ENCODE measurements at regions not wholly inside any gene's neighbourhood (a gene's known extent, or its start where the extent isn't known, plus 50 kb on each side); places are given as distances from the start of the nearest gene placed in this dataset.

DNA sequence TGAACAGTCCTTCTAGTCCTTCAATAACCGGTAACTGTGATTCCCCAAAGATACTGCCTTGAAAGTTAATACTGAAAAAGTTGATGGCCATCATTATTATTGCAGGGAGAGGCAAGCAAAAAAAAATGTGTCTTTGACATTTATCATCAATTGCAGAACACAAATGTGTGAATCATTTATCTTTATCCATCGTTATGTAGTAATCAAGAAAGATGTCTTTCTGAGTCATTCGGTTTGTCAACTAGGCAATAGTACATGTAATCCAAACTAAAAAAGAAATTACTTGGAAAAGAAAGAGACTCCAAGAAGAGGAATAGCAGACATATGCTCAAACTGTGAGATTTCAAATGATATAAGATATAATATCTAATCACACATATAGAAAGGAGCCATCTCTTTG is 473.0 kb downstream of the CETN3 start:
- DNase-seq (ENCODE audit: low read depth in 2 of 3, low spot score in 2 of 3): no peak

GRCh38 chr5:89934069-89934468 is 475.5 kb downstream of the CETN3 start:
- no peak for DNase-seq (ENCODE audit: low read depth in 2 of 3, low spot score in 2 of 3)

DNA sequence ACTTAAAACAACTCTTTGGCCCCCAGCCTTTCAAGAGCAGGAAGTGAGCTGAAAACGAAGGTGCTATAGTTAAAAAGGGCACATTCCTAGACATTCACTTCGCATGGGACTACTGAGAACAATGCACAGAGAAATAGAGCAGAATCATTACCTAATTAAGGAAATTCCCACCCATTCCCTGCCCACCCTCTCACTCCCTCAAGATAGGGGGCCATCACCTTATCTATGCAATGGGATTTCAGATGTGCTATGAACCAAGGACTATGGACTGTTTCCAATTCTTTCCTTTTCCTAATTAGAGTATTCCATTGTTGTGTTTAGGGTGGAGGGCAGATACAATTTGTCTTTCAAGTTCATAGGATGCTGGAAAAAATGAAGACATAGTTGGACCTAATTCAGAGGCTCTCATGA is 476.8 kb downstream of the CETN3 start:
- no peak for DNase-seq (ENCODE audit: low read depth in 2 of 3, low spot score in 2 of 3)

GRCh38 chr5:89930591-89931392 is 478.8 kb downstream of the CETN3 start:
- no peak for DNase-seq (ENCODE audit: low read depth in 2 of 3, low spot score in 2 of 3)

GRCh38 chr5:89929834-89930233 is 479.7 kb downstream of the CETN3 start:
- DNase-seq (ENCODE audit: low read depth in 2 of 3, low spot score in 2 of 3): no peak

- DNase-seq (ENCODE audit: low read depth in 2 of 3, low spot score in 2 of 3): no peak
Measured at GRCh38 chr5:89929173-89929572, 480.4 kb downstream of the CETN3 start.

GRCh38 chr5:89922161-89922560 is 487.4 kb downstream of the CETN3 start:
- DNase-seq (ENCODE audit: low read depth in 2 of 3, low spot score in 2 of 3): no peak

- no peak for DNase-seq (ENCODE audit: low read depth in 2 of 3, low spot score in 2 of 3)
Measured at GRCh38 chr5:89917112-89917511, 492.4 kb downstream of the CETN3 start.

GRCh38 chr5:89916131-89916530 is 493.4 kb downstream of the CETN3 start:
- DNase-seq (ENCODE audit: low read depth in 2 of 3, low spot score in 2 of 3): no peak

- no peak for DNase-seq (ENCODE audit: low read depth in 2 of 3, low spot score in 2 of 3)
Measured at GRCh38 chr5:89908876-89909275, 500.7 kb downstream of the CETN3 start.

- DNase-seq (ENCODE audit: low read depth in 2 of 3, low spot score in 2 of 3): no peak
Measured at GRCh38 chr5:89904442-89904841, 505.1 kb downstream of the CETN3 start.

- no peak for DNase-seq (ENCODE audit: low read depth in 2 of 3, low spot score in 2 of 3)
Measured at GRCh38 chr5:89901983-89902382, 507.6 kb downstream of the CETN3 start.

DNA sequence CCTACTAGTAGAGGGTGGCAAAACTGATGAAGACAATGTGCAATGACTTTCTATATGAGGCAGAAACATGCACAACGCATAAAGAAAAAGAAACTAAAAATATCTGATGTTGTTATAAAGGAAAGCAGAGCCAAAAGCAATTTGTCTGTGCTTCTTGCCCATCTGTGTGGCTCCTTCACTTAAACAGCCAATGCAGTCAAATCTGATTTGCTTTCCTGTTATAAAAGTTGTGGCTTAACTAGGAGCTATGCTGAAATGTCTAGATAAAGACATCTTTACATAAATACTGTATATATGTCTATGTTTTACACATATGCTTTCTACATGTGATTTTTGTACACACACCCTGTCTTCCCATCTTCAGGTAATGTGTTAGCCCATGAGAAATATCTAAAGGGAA is 508.2 kb downstream of the CETN3 start:
- no peak for DNase-seq (ENCODE audit: low read depth in 2 of 3, low spot score in 2 of 3)

DNA sequence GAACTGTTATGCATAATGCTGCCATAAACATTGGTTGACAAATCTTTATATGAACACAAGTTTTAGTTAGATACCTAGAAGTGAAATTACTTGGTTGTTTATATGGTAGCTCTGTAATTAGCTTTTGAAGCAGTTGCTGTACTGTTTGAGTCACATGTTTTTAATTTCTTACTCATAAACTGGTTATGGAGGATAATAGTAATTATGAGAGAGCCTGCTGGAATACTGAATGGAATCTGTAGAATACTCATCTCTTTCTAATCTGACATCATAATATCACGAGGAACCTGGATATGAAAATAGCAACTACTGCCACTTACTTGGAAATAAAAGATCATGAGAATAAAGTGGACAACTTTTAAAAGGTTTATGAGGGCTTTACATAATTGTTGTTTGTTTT is 509.2 kb downstream of the CETN3 start:
- DNase-seq (ENCODE audit: low read depth in 2 of 3, low spot score in 2 of 3): no peak

- no peak for DNase-seq (ENCODE audit: low read depth in 2 of 3, low spot score in 2 of 3)
Measured at GRCh38 chr5:89899559-89899958, 510.0 kb downstream of the CETN3 start.

DNA sequence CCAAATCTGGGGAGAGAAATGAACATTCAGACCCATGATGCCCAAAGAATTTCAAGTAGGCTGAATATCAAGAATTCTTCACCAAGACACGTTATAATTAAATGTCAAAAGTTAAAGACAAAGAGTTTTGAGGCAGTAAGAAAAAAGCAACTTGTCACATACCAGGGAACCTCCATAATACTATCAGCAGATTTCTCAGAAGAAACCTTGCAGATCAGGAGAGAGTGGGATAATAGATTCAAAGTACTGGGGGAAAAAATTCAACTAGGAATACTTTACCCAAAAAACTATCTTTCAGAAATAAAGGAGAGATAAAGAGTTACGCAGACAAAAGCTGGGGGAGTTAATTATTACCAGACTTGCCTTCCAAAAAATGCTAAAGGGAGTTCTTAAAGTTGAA is 516.0 kb downstream of the CETN3 start:
- no peak for DNase-seq (ENCODE audit: low read depth in 2 of 3, low spot score in 2 of 3)

DNA sequence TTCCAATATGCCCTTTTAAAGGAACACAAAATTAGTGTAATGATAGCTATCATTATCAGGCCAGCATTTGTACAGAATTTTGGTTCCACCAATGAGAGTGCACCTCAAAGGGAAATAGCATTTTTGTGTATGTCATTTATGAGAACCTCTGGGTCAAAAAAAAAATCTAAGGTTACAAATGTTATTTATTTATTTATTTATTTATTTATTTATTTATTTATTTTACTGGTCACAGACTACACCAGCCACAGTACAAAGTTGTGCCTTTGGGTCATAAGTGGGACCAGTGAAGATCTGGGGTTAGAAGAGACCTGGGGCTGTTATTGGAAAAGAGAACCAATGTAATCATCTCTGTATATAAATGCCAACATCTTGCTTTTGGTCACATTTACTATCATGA is 523.9 kb downstream of the CETN3 start:
- DNase-seq (ENCODE audit: low read depth in 2 of 3, low spot score in 2 of 3): no peak

DNA sequence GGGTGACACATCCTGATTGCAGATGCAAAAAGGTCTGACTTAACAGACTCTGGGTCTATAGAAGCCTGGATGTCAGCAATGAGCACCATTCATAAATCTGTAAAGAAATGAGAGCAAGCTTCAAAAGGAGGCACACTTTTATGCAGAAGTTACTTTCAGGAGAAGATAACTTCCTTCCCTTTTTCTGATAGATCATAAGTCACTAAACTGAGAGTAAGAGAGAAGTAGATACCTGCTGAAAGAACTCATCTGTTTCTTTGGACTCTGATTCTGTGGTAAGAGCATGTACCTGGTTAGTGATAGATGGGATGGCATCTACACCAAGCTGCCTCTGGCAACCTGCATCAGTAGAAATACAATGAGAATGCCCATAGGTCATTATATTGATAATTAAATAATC is 525.6 kb downstream of the CETN3 start:
- DNase-seq (ENCODE audit: low read depth in 2 of 3, low spot score in 2 of 3): no peak

- no peak for DNase-seq (ENCODE audit: low read depth in 2 of 3, low spot score in 2 of 3)
Measured at GRCh38 chr5:89878140-89879132, 531.1 kb downstream of the CETN3 start.

- DNase-seq (ENCODE audit: low read depth in 2 of 3, low spot score in 2 of 3): no peak
Measured at GRCh38 chr5:89871906-89872305, 537.6 kb downstream of the CETN3 start.

GRCh38 chr5:89869346-89869745 is 540.2 kb downstream of the CETN3 start:
- DNase-seq (ENCODE audit: low read depth in 2 of 3, low spot score in 2 of 3): no peak

- DNase-seq (ENCODE audit: low read depth in 2 of 3, low spot score in 2 of 3): no peak
Measured at GRCh38 chr5:89866410-89866809, 543.1 kb downstream of the CETN3 start.

Data from activated CD8-positive, alpha-beta memory T cell treated with anti-CD3 and anti-CD28 coated beads for 48 hours (primary cell).